ENCODE measurements at regions not wholly inside any gene's neighbourhood (a gene's known extent, or its start where the extent isn't known, plus 50 kb on each side); places are given as distances from the start of the nearest gene placed in this dataset.

DNA sequence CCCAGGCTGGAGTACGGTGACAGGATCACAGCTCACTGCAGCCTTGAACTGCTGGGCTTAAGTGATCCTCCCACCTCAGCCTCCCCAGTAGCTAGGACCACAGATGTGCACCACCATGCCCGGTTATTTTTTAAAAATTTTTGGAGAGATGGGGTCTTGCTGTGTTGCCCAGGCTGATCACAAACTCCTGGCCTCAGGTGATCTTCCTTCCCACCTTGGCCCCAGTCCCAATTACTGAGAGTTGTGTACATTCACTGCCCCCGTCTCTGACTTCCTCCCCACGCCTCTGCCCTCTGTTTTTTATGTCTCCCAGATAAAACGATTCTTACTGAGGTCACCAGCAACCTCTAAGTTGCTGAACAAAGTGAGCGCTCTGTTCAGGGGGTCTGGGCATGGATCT lies 87.7 kb downstream of the LINGO1 start:
- TF ChIP-seq TEAD4 (IDR thresholded peaks at IDR 0.05; ENCODE audit: borderline replicate concordance, insufficient read depth), result no peak
- no peak for TF ChIP-seq CTCF (IDR thresholded peaks at IDR 0.05)
- no peak for TF ChIP-seq RFX5 (IDR thresholded peaks at IDR 0.05; ENCODE audit: low read length)
- no peak for TF ChIP-seq POLR2AphosphoS5 (IDR thresholded peaks at IDR 0.05; ENCODE audit: low read depth, low read length)
- TF ChIP-seq SMC3 (IDR thresholded peaks at IDR 0.05; ENCODE audit: low read depth, low read length), result no peak
- no peak for TF ChIP-seq JUND (IDR thresholded peaks at IDR 0.05)
- no peak for TF ChIP-seq MXI1 (IDR thresholded peaks at IDR 0.05; ENCODE audit: low read depth, low read length)
- TF ChIP-seq FOXM1 (IDR thresholded peaks at IDR 0.05; ENCODE audit: low read depth), result no peak
- TF ChIP-seq, protein P1, sequence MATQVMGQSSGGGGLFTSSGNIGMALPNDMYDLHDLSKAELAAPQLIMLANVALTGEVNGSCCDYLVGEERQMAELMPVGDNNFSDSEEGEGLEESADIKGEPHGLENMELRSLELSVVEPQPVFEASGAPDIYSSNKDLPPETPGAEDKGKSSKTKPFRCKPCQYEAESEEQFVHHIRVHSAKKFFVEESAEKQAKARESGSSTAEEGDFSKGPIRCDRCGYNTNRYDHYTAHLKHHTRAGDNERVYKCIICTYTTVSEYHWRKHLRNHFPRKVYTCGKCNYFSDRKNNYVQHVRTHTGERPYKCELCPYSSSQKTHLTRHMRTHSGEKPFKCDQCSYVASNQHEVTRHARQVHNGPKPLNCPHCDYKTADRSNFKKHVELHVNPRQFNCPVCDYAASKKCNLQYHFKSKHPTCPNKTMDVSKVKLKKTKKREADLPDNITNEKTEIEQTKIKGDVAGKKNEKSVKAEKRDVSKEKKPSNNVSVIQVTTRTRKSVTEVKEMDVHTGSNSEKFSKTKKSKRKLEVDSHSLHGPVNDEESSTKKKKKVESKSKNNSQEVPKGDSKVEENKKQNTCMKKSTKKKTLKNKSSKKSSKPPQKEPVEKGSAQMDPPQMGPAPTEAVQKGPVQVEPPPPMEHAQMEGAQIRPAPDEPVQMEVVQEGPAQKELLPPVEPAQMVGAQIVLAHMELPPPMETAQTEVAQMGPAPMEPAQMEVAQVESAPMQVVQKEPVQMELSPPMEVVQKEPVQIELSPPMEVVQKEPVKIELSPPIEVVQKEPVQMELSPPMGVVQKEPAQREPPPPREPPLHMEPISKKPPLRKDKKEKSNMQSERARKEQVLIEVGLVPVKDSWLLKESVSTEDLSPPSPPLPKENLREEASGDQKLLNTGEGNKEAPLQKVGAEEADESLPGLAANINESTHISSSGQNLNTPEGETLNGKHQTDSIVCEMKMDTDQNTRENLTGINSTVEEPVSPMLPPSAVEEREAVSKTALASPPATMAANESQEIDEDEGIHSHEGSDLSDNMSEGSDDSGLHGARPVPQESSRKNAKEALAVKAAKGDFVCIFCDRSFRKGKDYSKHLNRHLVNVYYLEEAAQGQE (IDR thresholded peaks at IDR 0.05; ENCODE audit: low read depth, low read length), result no peak
